ENCODE measurements at regions not wholly inside any gene's neighbourhood (a gene's known extent, or its start where the extent isn't known, plus 50 kb on each side); places are given as distances from the start of the nearest gene placed in this dataset.
"Not testable (repeated sequence)": the region's sequence is repeated elsewhere in the genome, so short reads cannot be mapped to it uniquely, and the experiment has no call there.

- not testable (repeated sequence) for TF ChIP-seq BACH1 (IDR thresholded peaks at IDR 0.05; ENCODE audit: low read length); CHD2 (IDR thresholded peaks at IDR 0.05; ENCODE audit: low read length); ATF3 (IDR thresholded peaks at IDR 0.05; ENCODE audit: insufficient read depth, low read depth, low read length); CTCF (IDR thresholded peaks at IDR 0.05; ENCODE audit: control extremely low read depth in 1 of 3, insufficient read depth in 1 of 3, low read depth in 1 of 3, low read length in 3 of 3)
Observed at GRCh38 chr7:55311892-55312291, 53.2 kb upstream of the LANCL2 start.

Measured in H1 (cell line).